ENCODE measurements at regions not wholly inside any gene's neighbourhood (a gene's known extent, or its start where the extent isn't known, plus 50 kb on each side); places are given as distances from the start of the nearest gene placed in this dataset.

DNA sequence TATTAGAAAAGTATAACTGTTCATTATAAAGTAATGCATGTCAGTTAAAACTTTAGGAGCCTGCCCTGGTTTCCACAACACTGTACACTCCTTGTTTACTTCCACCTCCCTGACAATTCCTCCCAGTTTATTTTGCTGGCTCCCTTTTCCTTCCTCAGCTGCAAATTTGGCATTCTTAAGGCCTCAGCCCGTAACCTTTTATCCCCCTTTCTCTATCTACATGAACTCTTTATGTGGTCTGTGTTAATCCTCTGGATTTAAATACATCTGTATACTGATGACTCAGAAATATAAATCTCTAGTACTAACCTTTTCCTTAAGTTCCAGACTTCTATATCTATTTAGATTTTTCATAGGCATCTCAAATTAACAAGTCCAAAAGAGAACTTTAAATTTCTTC lies 143.6 kb downstream of the OTOL1 start:
- Histone ChIP-seq H3K9me3 (replicated peaks; ENCODE audit: control insufficient read depth, insufficient read depth, low read depth, low read length) (no peaks in the 10 kb centered on the region), H3K27me3 (ENCODE audit: control insufficient read depth in 2 of 2, insufficient read depth in 2 of 2, low read length in 2 of 2) (no peaks in the 10 kb centered on the region), H3K36me3 (ENCODE audit: control insufficient read depth, insufficient read depth, low read length) (no peaks in the 10 kb centered on the region), H3K79me2 (ENCODE audit: control insufficient read depth, insufficient read depth, low read length) (no peaks in the 10 kb centered on the region), H2AFZ (ENCODE audit: low read depth, low read length) (no peak overlapping the region), H4K20me1 (replicated peaks; ENCODE audit: control insufficient read depth, insufficient read depth, low read length) (no peaks in the 10 kb centered on the region), H3K4me2 (ENCODE audit: insufficient read depth, low read length) (no peak overlapping the region), H3K27ac (ENCODE audit: extremely low read depth, low read depth, low read length) (no peak overlapping the region), H3K4me3 (no peak overlapping the region), H3K4me1 (replicated peaks in 1 of 2; ENCODE audit: control insufficient read depth in 2 of 2, insufficient read depth in 2 of 2, low read length in 2 of 2) (no peaks in the 10 kb centered on the region), H3K9me1 (ENCODE audit: control insufficient read depth, insufficient read depth, low read length) (no peaks in the 10 kb centered on the region), H3K9ac (ENCODE audit: insufficient read depth in 1 of 2, low read depth in 2 of 2, low read length in 2 of 2) (no peak overlapping the region)
- ChIA-PET CTCF (ENCODE audit: low intra/inter-chr PET ratio) (no interaction called here), POLR2A (interaction anchor here (0.9 kb wide), 1 partner anchor 66 kb away, joined by 3 read pairs; no protein-coding TSS in a partner anchor)
- in situ Hi-C loops (cut with MboI) (no loop called here), intact Hi-C loops (cut with micrococcal nuclease) (no loop called here)
- TF ChIP-seq FOXM1 (IDR thresholded peaks at IDR 0.05; ENCODE audit: low read depth) (no peak), FOXM1 (CRISPR knock-in tag; IDR thresholded peaks at IDR 0.05; ENCODE audit: low read depth) (no peak)
- TF ChIP-seq, protein P1, sequence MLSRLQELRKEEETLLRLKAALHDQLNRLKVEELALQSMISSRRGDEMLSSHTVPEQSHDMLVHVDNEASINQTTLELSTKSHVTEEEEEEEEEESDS (CRISPR knock-in tag; IDR thresholded peaks at IDR 0.05): no peak
- 0% methylated on average over 1 of the region's 1 CpG for WGBS (ENCODE audit: insufficient coverage, low coverage, missing lambda C conversion rate)
- no TSS peak for BruUV-seq (replicated peaks)
- FAIRE-seq: no peak
- ATAC-seq: no peak
- no peak for DNase-seq (ENCODE audit: extremely low read depth in 1 of 4, low spot score in 3 of 4)

DNA sequence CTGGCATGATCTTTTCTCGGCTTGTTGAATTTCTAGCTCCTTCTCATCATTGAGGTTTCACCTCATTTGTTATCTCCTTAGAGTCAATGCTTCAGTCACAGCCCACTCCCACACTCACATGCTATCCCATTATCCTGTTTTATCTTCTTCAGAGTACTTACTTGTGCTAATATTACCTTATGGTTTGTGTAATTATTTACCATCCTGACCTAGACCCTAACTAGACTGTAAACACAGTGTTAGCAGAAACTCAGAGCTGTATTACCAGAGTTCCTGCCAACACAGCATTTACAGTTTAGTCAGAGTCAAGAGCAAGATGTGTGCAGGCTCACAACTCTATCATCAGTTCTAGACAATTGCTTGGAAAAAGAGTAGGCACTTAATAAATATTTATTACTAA lies 144.7 kb downstream of the OTOL1 start:
- Histone ChIP-seq H4K20me1 (replicated peaks; ENCODE audit: control insufficient read depth, insufficient read depth, low read length) (no peaks in the 10 kb centered on the region), H3K4me3 (no peak overlapping the region), H3K4me1 (replicated peaks in 1 of 2; ENCODE audit: control insufficient read depth in 2 of 2, insufficient read depth in 2 of 2, low read length in 2 of 2) (no peaks in the 10 kb centered on the region), H3K9ac (ENCODE audit: insufficient read depth in 1 of 2, low read depth in 2 of 2, low read length in 2 of 2) (no peak overlapping the region), H3K79me2 (ENCODE audit: control insufficient read depth, insufficient read depth, low read length) (no peaks in the 10 kb centered on the region), H3K36me3 (ENCODE audit: control insufficient read depth, insufficient read depth, low read length) (no peaks in the 10 kb centered on the region), H3K9me1 (ENCODE audit: control insufficient read depth, insufficient read depth, low read length) (no peaks in the 10 kb centered on the region), H3K27me3 (ENCODE audit: control insufficient read depth in 2 of 2, insufficient read depth in 2 of 2, low read length in 2 of 2) (no peaks in the 10 kb centered on the region), H3K9me3 (replicated peaks; ENCODE audit: control insufficient read depth, insufficient read depth, low read depth, low read length) (no peaks in the 10 kb centered on the region), H2AFZ (ENCODE audit: low read depth, low read length) (no peak overlapping the region), H3K4me2 (ENCODE audit: insufficient read depth, low read length) (no peak overlapping the region), H3K27ac (ENCODE audit: extremely low read depth, low read depth, low read length) (no peak overlapping the region)
- ChIA-PET POLR2A (no interaction called here), CTCF (ENCODE audit: low intra/inter-chr PET ratio) (no interaction called here)
- BruUV-seq (replicated peaks): no TSS peak
- 0% methylated on average over 1 of the region's 1 CpG for WGBS (ENCODE audit: insufficient coverage, low coverage, missing lambda C conversion rate)
- in situ Hi-C loops (cut with MboI): no loop called here
- ATAC-seq (no peak), FAIRE-seq (no peak), DNase-seq (ENCODE audit: extremely low read depth in 1 of 4, low spot score in 3 of 4) (no peak)
- intact Hi-C loops (cut with micrococcal nuclease): no loop called here
- TF ChIP-seq CCAR2 (IDR thresholded peaks at IDR 0.05; ENCODE audit: low read depth, low read length) (no peak), MEF2D (tag; conservative IDR thresholded peaks at IDR 0.05; ENCODE audit: low read depth) (no peak), FUS (optimal IDR thresholded peaks at IDR 0.05; ENCODE audit: low read depth, low read length) (no peak), EZH2 (IDR thresholded peaks at IDR 0.05; ENCODE audit: borderline replicate concordance, low read depth, low read length) (no peak)
- TF ChIP-seq, protein P2, sequence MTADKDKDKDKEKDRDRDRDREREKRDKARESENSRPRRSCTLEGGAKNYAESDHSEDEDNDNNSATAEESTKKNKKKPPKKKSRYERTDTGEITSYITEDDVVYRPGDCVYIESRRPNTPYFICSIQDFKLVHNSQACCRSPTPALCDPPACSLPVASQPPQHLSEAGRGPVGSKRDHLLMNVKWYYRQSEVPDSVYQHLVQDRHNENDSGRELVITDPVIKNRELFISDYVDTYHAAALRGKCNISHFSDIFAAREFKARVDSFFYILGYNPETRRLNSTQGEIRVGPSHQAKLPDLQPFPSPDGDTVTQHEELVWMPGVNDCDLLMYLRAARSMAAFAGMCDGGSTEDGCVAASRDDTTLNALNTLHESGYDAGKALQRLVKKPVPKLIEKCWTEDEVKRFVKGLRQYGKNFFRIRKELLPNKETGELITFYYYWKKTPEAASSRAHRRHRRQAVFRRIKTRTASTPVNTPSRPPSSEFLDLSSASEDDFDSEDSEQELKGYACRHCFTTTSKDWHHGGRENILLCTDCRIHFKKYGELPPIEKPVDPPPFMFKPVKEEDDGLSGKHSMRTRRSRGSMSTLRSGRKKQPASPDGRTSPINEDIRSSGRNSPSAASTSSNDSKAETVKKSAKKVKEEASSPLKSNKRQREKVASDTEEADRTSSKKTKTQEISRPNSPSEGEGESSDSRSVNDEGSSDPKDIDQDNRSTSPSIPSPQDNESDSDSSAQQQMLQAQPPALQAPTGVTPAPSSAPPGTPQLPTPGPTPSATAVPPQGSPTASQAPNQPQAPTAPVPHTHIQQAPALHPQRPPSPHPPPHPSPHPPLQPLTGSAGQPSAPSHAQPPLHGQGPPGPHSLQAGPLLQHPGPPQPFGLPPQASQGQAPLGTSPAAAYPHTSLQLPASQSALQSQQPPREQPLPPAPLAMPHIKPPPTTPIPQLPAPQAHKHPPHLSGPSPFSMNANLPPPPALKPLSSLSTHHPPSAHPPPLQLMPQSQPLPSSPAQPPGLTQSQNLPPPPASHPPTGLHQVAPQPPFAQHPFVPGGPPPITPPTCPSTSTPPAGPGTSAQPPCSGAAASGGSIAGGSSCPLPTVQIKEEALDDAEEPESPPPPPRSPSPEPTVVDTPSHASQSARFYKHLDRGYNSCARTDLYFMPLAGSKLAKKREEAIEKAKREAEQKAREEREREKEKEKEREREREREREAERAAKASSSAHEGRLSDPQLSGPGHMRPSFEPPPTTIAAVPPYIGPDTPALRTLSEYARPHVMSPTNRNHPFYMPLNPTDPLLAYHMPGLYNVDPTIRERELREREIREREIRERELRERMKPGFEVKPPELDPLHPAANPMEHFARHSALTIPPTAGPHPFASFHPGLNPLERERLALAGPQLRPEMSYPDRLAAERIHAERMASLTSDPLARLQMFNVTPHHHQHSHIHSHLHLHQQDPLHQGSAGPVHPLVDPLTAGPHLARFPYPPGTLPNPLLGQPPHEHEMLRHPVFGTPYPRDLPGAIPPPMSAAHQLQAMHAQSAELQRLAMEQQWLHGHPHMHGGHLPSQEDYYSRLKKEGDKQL (CRISPR knock-in tag; IDR thresholded peaks at IDR 0.05; ENCODE audit: borderline replicate concordance): no peak
